ENCODE measurements at regions not wholly inside any gene's neighbourhood (a gene's known extent, or its start where the extent isn't known, plus 50 kb on each side); places are given as distances from the start of the nearest gene placed in this dataset.

GRCh38 chr6:51541847-51542246, 545.6 kb downstream of the PKHD1 start:
- H2AFZ ChIP-seq, result no peak overlapping the region
- CTCF ChIA-PET, result no interaction called here
- H3K27ac ChIP-seq, result no peak overlapping the region
- H3K4me2 ChIP-seq, result no peak overlapping the region
- H3K4me1 ChIP-seq (replicated peaks; ENCODE audit: insufficient read depth), result no peaks in the 10 kb centered on the region
- no peaks in the 10 kb centered on the region for H4K20me1 ChIP-seq (ENCODE audit: insufficient read depth)
- BruUV-seq (replicated peaks), result no TSS peak
- no peak overlapping the region for H3K4me3 ChIP-seq
- intact Hi-C loops (cut with micrococcal nuclease; ENCODE audit: unreplicated experiment), result loop anchor here (10.0 kb wide), 1 partner anchor 727 kb away; the partner anchor contains the start of gene TFAP2B
- no peaks in the 10 kb centered on the region for H3K9me3 ChIP-seq (ENCODE audit: insufficient read depth, low read depth)
- POLR2A ChIA-PET (ENCODE audit: unreplicated experiment), result no interaction called here
- H3K27me3 ChIP-seq (ENCODE audit: insufficient read depth, low read depth), result no peaks in the 10 kb centered on the region
- H3F3A ChIP-seq (ENCODE audit: insufficient read depth, low read depth), result no peaks in the 10 kb centered on the region
- TF ChIP-seq CTCF (conservative IDR thresholded peaks at IDR 0.05) (peak; percentile 33; the same call in 1 of the 2 replicates), EZH2 (IDR thresholded peaks at IDR 0.05; ENCODE audit: low read depth) (no peak)
- no peaks in the 10 kb centered on the region for H3K79me2 ChIP-seq (ENCODE audit: low read depth)
- H3K36me3 ChIP-seq (ENCODE audit: low read depth), result no peaks in the 10 kb centered on the region
- peak in 1 of 2 experiments; percentile 40 for DNase-seq
- H3K9me2 ChIP-seq (ENCODE audit: insufficient read depth), result no peaks in the 10 kb centered on the region

DNA sequence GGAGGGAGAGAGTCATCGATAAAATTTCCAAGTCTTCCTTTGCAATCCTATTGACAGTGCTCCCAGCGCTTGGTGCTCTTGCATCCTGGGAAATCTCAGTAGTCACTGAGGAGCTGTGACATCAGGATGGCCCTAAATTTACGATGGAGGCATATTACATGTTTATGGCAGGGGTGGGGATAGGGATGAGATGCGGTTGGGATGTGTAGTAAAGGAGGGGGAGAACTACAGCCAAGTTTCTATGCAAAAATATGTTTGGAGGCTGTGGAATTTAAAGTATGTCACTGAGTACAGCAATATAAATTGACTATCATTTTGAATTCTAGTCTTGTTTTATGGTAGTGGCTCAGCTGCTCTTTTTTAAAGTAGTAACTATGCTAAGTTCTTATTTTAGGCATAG, 544.9 kb downstream of the PKHD1 start:
- CTCF ChIA-PET, result no interaction called here
- no peak for TF ChIP-seq EZH2 (IDR thresholded peaks at IDR 0.05; ENCODE audit: low read depth)
- TF ChIP-seq CTCF (conservative IDR thresholded peaks at IDR 0.05), result no peak
- H3K4me2 ChIP-seq, result no peak overlapping the region

GRCh38 chr6:51550243-51550642, 537.2 kb downstream of the PKHD1 start:
- H3K4me1 ChIP-seq (replicated peaks; ENCODE audit: insufficient read depth), result no peaks in the 10 kb centered on the region
- H3K9me2 ChIP-seq (ENCODE audit: insufficient read depth), result no peaks in the 10 kb centered on the region
- no peaks in the 10 kb centered on the region for H4K20me1 ChIP-seq (ENCODE audit: insufficient read depth)
- intact Hi-C loops (cut with micrococcal nuclease; ENCODE audit: unreplicated experiment), result no loop called here
- no TSS peak for BruUV-seq (replicated peaks)
- no peaks in the 10 kb centered on the region for H3F3A ChIP-seq (ENCODE audit: insufficient read depth, low read depth)
- no peak for DNase-seq
- CTCF ChIA-PET, result no interaction called here
- no peaks in the 10 kb centered on the region for H3K79me2 ChIP-seq (ENCODE audit: low read depth)
- no peak overlapping the region for H3K4me3 ChIP-seq
- H3K36me3 ChIP-seq (ENCODE audit: low read depth), result no peaks in the 10 kb centered on the region
- no peak overlapping the region for H3K27ac ChIP-seq
- no peaks in the 10 kb centered on the region for H3K27me3 ChIP-seq (ENCODE audit: insufficient read depth, low read depth)
- no peak overlapping the region for H3K4me2 ChIP-seq
- TF ChIP-seq EZH2 (IDR thresholded peaks at IDR 0.05; ENCODE audit: low read depth) (no peak), CTCF (conservative IDR thresholded peaks at IDR 0.05) (no peak)
- H3K9me3 ChIP-seq (ENCODE audit: insufficient read depth, low read depth), result no peaks in the 10 kb centered on the region
- no peak overlapping the region for H2AFZ ChIP-seq
- POLR2A ChIA-PET (ENCODE audit: unreplicated experiment), result no interaction called here

More for the DNA sequence above, 544.9 kb downstream of the PKHD1 start:
- no peaks in the 10 kb centered on the region for H3K9me3 ChIP-seq (ENCODE audit: insufficient read depth, low read depth)
- no peaks in the 10 kb centered on the region for H3K79me2 ChIP-seq (ENCODE audit: low read depth)
- intact Hi-C loops (cut with micrococcal nuclease; ENCODE audit: unreplicated experiment), result loop anchor here (10.0 kb wide), 1 partner anchor 728 kb away; the partner anchor contains the start of gene TFAP2B
- no peaks in the 10 kb centered on the region for H3K36me3 ChIP-seq (ENCODE audit: low read depth)
- DNase-seq, result no peak
- H3K27ac ChIP-seq, result no peak overlapping the region
- no peaks in the 10 kb centered on the region for H3K27me3 ChIP-seq (ENCODE audit: insufficient read depth, low read depth)
- POLR2A ChIA-PET (ENCODE audit: unreplicated experiment), result no interaction called here
- BruUV-seq (replicated peaks), result no TSS peak
- no peaks in the 10 kb centered on the region for H3F3A ChIP-seq (ENCODE audit: insufficient read depth, low read depth)
- H4K20me1 ChIP-seq (ENCODE audit: insufficient read depth), result no peaks in the 10 kb centered on the region
- no peak overlapping the region for H3K4me3 ChIP-seq
- no peak overlapping the region for H2AFZ ChIP-seq
- H3K4me1 ChIP-seq (replicated peaks; ENCODE audit: insufficient read depth), result no peaks in the 10 kb centered on the region
- H3K9me2 ChIP-seq (ENCODE audit: insufficient read depth), result no peaks in the 10 kb centered on the region
